GM23338 (cell line): ENCODE measurements at regions not wholly inside any gene's neighbourhood (a gene's known extent, or its start where the extent isn't known, plus 50 kb on each side); places are given as distances from the start of the nearest gene placed in this dataset.

Experiments used
- CREB1 ChIP-seq: fragments of 250-450 bp; sonication (Bioruptor Pico); IDR thresholded peaks from 2 replicates; pipeline ENCODE4 v1.5.0; 2020; ENCODE audit warnings: low read depth, mild to moderate bottlenecking, moderate library complexity
- CTCF ChIP-seq, 2 experiments: fragments of 200-600 bp in 1 of 2; sonication (generic) in 1 of 2; conservative IDR thresholded peaks; 2 replicates each; pipeline versions ENCODE4 v1.5.1 to v1.6.1; 2016 to 2017; ENCODE audit warnings: antibody characterized with exemption in 2 of 2, low read depth in 2 of 2, mild to moderate bottlenecking in 2 of 2, moderate library complexity in 1 of 2
- EZH2 ChIP-seq: fragments of 200-600 bp; sonication (generic); IDR thresholded peaks from one replicate; pipeline ENCODE4 v1.8.0; 2017; ENCODE audit warnings: antibody characterized with exemption, mild to moderate bottlenecking, low read depth; ENCODE audit not compliant: unreplicated experiment
- EZH2phosphoT487 ChIP-seq: fragments of 200-600 bp; sonication (generic); IDR thresholded peaks from one replicate; pipeline ENCODE4 v1.8.1; 2018; ENCODE audit warnings: antibody characterized with exemption; ENCODE audit not compliant: unreplicated experiment
- JUNB ChIP-seq: IDR thresholded peaks from one replicate; pipeline ENCODE4 v1.6.1; 2016; ENCODE audit warnings: antibody characterized with exemption; ENCODE audit not compliant: unreplicated experiment
- POLR2AphosphoS5 ChIP-seq: IDR thresholded peaks from 2 replicates; pipeline ENCODE4 v1.6.1; 2016; ENCODE audit warnings: antibody characterized with exemption, low read depth
- ZNF114 ChIP-seq: fragments of 250-450 bp; sonication (Bioruptor Pico); IDR thresholded peaks from 2 replicates; pipeline ENCODE4 v1.5.0; 2020; ENCODE audit warnings: mild to moderate bottlenecking, moderate library complexity
- ZNF331 ChIP-seq: fragments of 250-450 bp; sonication (Bioruptor Pico); IDR thresholded peaks from 2 replicates; pipeline ENCODE4 v1.5.0; 2020; ENCODE audit warnings: low read depth, mild to moderate bottlenecking, moderate library complexity
- TF ChIP-seq, protein P1 (sequence below): IDR thresholded peaks from 2 replicates; pipeline ENCODE4 v1.6.1; 2016; ENCODE audit warnings: antibody characterized with exemption
- TF ChIP-seq, protein P2 (sequence below): IDR thresholded peaks from one replicate; pipeline ENCODE4 v1.6.1; 2018; ENCODE audit warnings: antibody characterized with exemption; ENCODE audit not compliant: unreplicated experiment

- TF ChIP-seq POLR2AphosphoS5 (no peak), CTCF (conservative IDR thresholded peaks at IDR 0.05; ENCODE audit: low read depth in 2 of 2) (no peak), EZH2 (no peak), EZH2phosphoT487 (no peak), CREB1 (CRISPR knock-in tag) (no peak), JUNB (no peak), ZNF331 (no peak), ZNF114 (CRISPR knock-in tag) (no peak)
- TF ChIP-seq, protein P1, sequence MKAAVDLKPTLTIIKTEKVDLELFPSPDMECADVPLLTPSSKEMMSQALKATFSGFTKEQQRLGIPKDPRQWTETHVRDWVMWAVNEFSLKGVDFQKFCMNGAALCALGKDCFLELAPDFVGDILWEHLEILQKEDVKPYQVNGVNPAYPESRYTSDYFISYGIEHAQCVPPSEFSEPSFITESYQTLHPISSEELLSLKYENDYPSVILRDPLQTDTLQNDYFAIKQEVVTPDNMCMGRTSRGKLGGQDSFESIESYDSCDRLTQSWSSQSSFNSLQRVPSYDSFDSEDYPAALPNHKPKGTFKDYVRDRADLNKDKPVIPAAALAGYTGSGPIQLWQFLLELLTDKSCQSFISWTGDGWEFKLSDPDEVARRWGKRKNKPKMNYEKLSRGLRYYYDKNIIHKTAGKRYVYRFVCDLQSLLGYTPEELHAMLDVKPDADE: no peak
- TF ChIP-seq, protein P2, sequence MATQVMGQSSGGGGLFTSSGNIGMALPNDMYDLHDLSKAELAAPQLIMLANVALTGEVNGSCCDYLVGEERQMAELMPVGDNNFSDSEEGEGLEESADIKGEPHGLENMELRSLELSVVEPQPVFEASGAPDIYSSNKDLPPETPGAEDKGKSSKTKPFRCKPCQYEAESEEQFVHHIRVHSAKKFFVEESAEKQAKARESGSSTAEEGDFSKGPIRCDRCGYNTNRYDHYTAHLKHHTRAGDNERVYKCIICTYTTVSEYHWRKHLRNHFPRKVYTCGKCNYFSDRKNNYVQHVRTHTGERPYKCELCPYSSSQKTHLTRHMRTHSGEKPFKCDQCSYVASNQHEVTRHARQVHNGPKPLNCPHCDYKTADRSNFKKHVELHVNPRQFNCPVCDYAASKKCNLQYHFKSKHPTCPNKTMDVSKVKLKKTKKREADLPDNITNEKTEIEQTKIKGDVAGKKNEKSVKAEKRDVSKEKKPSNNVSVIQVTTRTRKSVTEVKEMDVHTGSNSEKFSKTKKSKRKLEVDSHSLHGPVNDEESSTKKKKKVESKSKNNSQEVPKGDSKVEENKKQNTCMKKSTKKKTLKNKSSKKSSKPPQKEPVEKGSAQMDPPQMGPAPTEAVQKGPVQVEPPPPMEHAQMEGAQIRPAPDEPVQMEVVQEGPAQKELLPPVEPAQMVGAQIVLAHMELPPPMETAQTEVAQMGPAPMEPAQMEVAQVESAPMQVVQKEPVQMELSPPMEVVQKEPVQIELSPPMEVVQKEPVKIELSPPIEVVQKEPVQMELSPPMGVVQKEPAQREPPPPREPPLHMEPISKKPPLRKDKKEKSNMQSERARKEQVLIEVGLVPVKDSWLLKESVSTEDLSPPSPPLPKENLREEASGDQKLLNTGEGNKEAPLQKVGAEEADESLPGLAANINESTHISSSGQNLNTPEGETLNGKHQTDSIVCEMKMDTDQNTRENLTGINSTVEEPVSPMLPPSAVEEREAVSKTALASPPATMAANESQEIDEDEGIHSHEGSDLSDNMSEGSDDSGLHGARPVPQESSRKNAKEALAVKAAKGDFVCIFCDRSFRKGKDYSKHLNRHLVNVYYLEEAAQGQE: no peak
These were observed 471.6 kb downstream of the DTHD1 start for GRCh38 chr4:36753048-36753447.
